ENCODE measurements at regions not wholly inside any gene's neighbourhood (a gene's known extent, or its start where the extent isn't known, plus 50 kb on each side); places are given as distances from the start of the nearest gene placed in this dataset.

DNA sequence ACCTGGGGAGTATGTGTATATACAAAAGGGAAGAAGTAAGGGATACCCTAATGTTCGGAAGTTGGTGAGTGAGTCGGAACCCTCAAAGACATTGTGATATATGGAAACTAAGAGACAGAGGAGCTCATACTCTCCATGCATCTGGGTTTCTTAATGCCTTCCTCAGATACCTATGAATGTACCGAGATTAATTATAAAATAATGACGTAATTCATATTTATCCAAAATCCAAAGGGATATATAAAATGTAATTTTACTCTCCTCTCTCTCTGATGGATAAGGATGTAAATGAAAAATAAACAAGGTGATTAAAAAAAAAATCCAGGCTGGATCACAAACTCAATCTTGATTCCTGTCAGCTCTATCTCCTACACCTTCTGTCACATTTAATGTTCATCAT, 275.9 kb upstream of the FAM241A start:
- no peak for TF ChIP-seq POLR2A (IDR thresholded peaks at IDR 0.05)
- TF ChIP-seq, protein P1, sequence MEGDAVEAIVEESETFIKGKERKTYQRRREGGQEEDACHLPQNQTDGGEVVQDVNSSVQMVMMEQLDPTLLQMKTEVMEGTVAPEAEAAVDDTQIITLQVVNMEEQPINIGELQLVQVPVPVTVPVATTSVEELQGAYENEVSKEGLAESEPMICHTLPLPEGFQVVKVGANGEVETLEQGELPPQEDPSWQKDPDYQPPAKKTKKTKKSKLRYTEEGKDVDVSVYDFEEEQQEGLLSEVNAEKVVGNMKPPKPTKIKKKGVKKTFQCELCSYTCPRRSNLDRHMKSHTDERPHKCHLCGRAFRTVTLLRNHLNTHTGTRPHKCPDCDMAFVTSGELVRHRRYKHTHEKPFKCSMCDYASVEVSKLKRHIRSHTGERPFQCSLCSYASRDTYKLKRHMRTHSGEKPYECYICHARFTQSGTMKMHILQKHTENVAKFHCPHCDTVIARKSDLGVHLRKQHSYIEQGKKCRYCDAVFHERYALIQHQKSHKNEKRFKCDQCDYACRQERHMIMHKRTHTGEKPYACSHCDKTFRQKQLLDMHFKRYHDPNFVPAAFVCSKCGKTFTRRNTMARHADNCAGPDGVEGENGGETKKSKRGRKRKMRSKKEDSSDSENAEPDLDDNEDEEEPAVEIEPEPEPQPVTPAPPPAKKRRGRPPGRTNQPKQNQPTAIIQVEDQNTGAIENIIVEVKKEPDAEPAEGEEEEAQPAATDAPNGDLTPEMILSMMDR (IDR thresholded peaks at IDR 0.05), result no peak
- no peak for TF ChIP-seq EP300 (IDR thresholded peaks at IDR 0.05)

Data from suprapubic skin (tissue), 3 donors.